Smooth muscle cell (in vitro differentiated cells): ENCODE measurements at regions not wholly inside any gene's neighbourhood (a gene's known extent, or its start where the extent isn't known, plus 50 kb on each side); places are given as distances from the start of the nearest gene placed in this dataset.

Experiments
- DNase-seq: peaks from one replicate; lab custom pipeline; 2025; ENCODE audit not compliant: unreplicated experiment; lab: John Stamatoyannopoulos, UW
- H2AFZ ChIP-seq: fragments of 200-600 bp; sonication (generic); 2 replicates; pipeline ENCODE4 v1.6.0; 2016; ENCODE audit warnings: antibody characterized with exemption, low read depth, mild to moderate bottlenecking
- H3F3A ChIP-seq: fragments of 200-600 bp; sonication (generic); 2 replicates; pipeline ENCODE4 v1.6.0; 2017; ENCODE audit warnings: antibody characterized with exemption, low read depth
- H3K27ac ChIP-seq: fragments of 200-600 bp; sonication (generic); 2 replicates; pipeline ENCODE4 v1.5.1; 2016; ENCODE audit warnings: low read depth, mild to moderate bottlenecking
- H3K27me3 ChIP-seq: fragments of 200-600 bp; sonication (generic); 2 replicates; pipeline ENCODE4 v1.6.1; 2016; ENCODE audit warnings: low read depth, mild to moderate bottlenecking
- H3K36me3 ChIP-seq: fragments of 200-600 bp; sonication (generic); 2 replicates; pipeline ENCODE4 v1.5.1; 2016; ENCODE audit warnings: low read depth
- H3K4me1 ChIP-seq: fragments of 200-600 bp; sonication (generic); 2 replicates; pipeline ENCODE4 v1.5.1; 2016; ENCODE audit warnings: low read depth
- H3K4me2 ChIP-seq: fragments of 200-600 bp; sonication (generic); 2 replicates; pipeline ENCODE4 v1.6.0; 2016; ENCODE audit warnings: mild to moderate bottlenecking
- H3K4me3 ChIP-seq: fragments of 200-600 bp; sonication (generic); 2 replicates; pipeline ENCODE4 v1.5.1; 2016; ENCODE audit warnings: mild to moderate bottlenecking
- H3K79me2 ChIP-seq: fragments of 200-600 bp; sonication (generic); 2 replicates; pipeline ENCODE4 v1.6.0; 2016; ENCODE audit warnings: low read depth, mild to moderate bottlenecking
- H3K9ac ChIP-seq: fragments of 200-600 bp; sonication (generic); 2 replicates; pipeline ENCODE4 v1.6.0; 2016; ENCODE audit warnings: low read depth
- H3K9me3 ChIP-seq: fragments of 200-600 bp; sonication (generic); replicated peaks from 2 replicates; pipeline ENCODE4 v1.5.1; 2016; ENCODE audit warnings: low read depth
- H4K20me1 ChIP-seq: fragments of 200-600 bp; sonication (generic); 2 replicates; pipeline ENCODE4 v1.6.0; 2016; ENCODE audit warnings: low read depth
- CTCF ChIP-seq: fragments of 200-600 bp; sonication (generic); IDR thresholded peaks from 2 replicates; pipeline ENCODE4 v1.5.1; 2017; ENCODE audit warnings: borderline replicate concordance, mild to moderate bottlenecking, antibody characterized with exemption; ENCODE audit not compliant: insufficient read depth, poor library complexity, severe bottlenecking
- WGBS: methylation state at CpG from one replicate; pipeline ENCODE4 v1.1.7; 2016; ENCODE audit warnings: low lambda C conversion rate; 5-methylcytosine and 5-hydroxymethylcytosine counted together

DNA sequence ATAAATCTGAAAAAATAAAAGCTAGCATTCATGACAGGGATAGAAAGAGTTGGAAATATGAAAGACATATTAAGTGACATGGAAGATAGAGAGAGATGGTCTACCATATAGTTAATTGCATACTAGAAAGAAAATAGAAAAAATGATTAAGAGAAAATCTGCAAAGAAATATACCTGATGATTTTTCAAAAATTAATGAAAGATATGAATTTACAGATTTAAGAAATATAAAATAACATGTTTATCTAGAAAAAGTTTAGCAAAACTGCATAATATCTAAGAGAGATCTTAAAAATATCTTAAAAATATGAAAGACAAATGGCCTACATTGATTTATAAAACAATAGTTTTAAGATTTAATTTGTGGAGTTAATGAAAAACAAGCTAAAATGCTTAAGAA lies 219.1 kb upstream of the RPS23 start:
- Histone ChIP-seq H3K4me3 (no peak overlapping the region), H3K27ac (no peak overlapping the region), H4K20me1 (no peaks in the 10 kb centered on the region), H3K4me2 (no peak overlapping the region), H2AFZ (no peak overlapping the region), H3K36me3 (no peaks in the 10 kb centered on the region), H3K9ac (no peak overlapping the region), H3K4me1 (no peaks in the 10 kb centered on the region), H3K79me2 (no peaks in the 10 kb centered on the region), H3F3A (no peaks in the 10 kb centered on the region), H3K9me3 (no peaks in the 10 kb centered on the region), H3K27me3 (no peaks in the 10 kb centered on the region)
- no peak for DNase-seq
- TF ChIP-seq CTCF, result no peak

DNA sequence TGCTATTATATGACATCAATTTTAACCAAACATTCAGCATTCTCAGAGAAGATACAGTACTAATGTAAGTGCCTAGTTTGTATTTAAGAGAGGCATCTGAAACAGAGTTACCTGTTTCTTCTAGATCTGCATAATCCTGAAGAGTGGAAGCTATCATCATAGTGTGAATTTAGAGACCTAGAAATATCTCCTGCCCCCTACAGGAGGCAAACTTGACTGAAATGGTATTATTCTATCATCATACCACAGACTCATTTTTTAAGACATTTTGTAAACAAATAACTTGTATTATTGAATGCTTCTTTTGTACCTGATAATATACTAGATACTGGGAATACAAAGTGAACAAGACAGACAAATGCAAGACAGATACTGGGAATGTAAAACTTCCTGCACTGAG lies 216.8 kb upstream of the RPS23 start:
- H3K27ac ChIP-seq, result no peak overlapping the region
- no peak overlapping the region for H3K4me2 ChIP-seq
- no peaks in the 10 kb centered on the region for H3K36me3 ChIP-seq
- no peaks in the 10 kb centered on the region for H3K9me3 ChIP-seq
- H3K27me3 ChIP-seq, result no peaks in the 10 kb centered on the region
- H3F3A ChIP-seq, result no peaks in the 10 kb centered on the region
- no peak overlapping the region for H2AFZ ChIP-seq
- no peaks in the 10 kb centered on the region for H3K4me1 ChIP-seq
- no peak for TF ChIP-seq CTCF
- no peaks in the 10 kb centered on the region for H3K79me2 ChIP-seq
- DNase-seq, result no peak
- H3K9ac ChIP-seq, result no peak overlapping the region
- H4K20me1 ChIP-seq, result no peaks in the 10 kb centered on the region
- H3K4me3 ChIP-seq, result no peak overlapping the region

DNA sequence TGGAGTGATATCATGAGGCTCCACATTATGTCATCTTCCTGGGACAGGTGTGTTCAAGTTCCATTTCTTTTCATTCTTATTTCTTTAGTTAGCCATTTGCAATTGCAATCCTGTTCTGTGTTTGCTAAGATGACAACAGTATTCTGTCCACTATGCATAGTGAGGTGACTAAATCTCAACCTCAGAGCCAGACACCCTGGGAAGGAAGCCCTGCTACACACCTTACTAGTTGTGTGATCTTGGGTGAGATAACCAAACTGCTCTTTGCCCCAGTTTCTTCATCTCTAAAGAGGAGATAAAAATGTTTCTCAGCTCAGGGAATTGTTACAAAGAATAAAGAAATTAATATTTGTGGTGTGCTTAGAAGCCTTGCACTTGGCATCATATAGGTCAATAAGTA lies 215.1 kb upstream of the RPS23 start:
- Histone ChIP-seq H3F3A (no peaks in the 10 kb centered on the region), H2AFZ (no peak overlapping the region), H3K4me3 (no peak overlapping the region), H3K36me3 (no peaks in the 10 kb centered on the region), H3K9ac (no peak overlapping the region), H3K27ac (no peak overlapping the region), H3K4me2 (no peak overlapping the region), H3K27me3 (no peaks in the 10 kb centered on the region), H4K20me1 (no peaks in the 10 kb centered on the region), H3K4me1 (no peaks in the 10 kb centered on the region), H3K79me2 (no peaks in the 10 kb centered on the region), H3K9me3 (no peaks in the 10 kb centered on the region)
- DNase-seq, result no peak
- no peak for TF ChIP-seq CTCF

- 96% methylated on average over 1 of the region's 1 CpG for WGBS
Observed at GRCh38 chr5:82491397-82491796, 213.2 kb upstream of the RPS23 start.

More at GRCh38 chr5:82491397-82491796, 213.2 kb upstream of the RPS23 start:
- Histone ChIP-seq H3K4me3 (no peak overlapping the region), H3K27ac (no peak overlapping the region), H3K36me3 (no peaks in the 10 kb centered on the region), H3K79me2 (no peaks in the 10 kb centered on the region), H4K20me1 (no peaks in the 10 kb centered on the region), H3K9me3 (no peaks in the 10 kb centered on the region), H3F3A (no peaks in the 10 kb centered on the region), H3K27me3 (no peaks in the 10 kb centered on the region), H2AFZ (no peak overlapping the region), H3K9ac (no peak overlapping the region), H3K4me1 (no peaks in the 10 kb centered on the region), H3K4me2 (no peak overlapping the region)
- DNase-seq, result no peak
- TF ChIP-seq CTCF, result no peak
